Spleen (tissue), 7 donors: ENCODE measurements at regions not wholly inside any gene's neighbourhood (a gene's known extent, or its start where the extent isn't known, plus 50 kb on each side); places are given as distances from the start of the nearest gene placed in this dataset.

Experiments used
- POLR2A ChIP-seq, 3 donors: fragments of 450-650 bp; IDR thresholded peaks; one replicate each; pipeline ENCODE4 v1.5.1; 2017; ENCODE audit warnings: antibody characterized with exemption in 3 of 3, mild to moderate bottlenecking in 1 of 3
- POLR2AphosphoS5 ChIP-seq, 3 donors: sonication (generic); formaldehyde crosslinking; IDR thresholded peaks; one replicate each; pipeline ENCODE4 v1.5.1; 2017; ENCODE audit warnings: antibody characterized with exemption in 3 of 3
- TF ChIP-seq, protein P1 (sequence below), 11 experiments: fragments of 200-600 bp in 7 of 11; fragments of 450-650 bp in 4 of 11; sonication (generic) in 4 of 11; IDR thresholded peaks in 8 of 11; conservative IDR thresholded peaks in 3 of 11; 1 replicate in 7 of 11; 2 replicates in 4 of 11; pipeline versions ENCODE4 v1.4.0 to v1.8.0; 2016 to 2021; ENCODE audit warnings: antibody characterized with exemption in 11 of 11, inconsistent platforms in 4 of 11, mild to moderate bottlenecking in 1 of 11
- donor health status: DM: no; HTN: no; CAD: no; lungs with moderate emphysema.
- donor health status: DM: no; HTN: no; CAD: no.
- donor health status: DM: no; HTN: no; CAD: no.

DNA sequence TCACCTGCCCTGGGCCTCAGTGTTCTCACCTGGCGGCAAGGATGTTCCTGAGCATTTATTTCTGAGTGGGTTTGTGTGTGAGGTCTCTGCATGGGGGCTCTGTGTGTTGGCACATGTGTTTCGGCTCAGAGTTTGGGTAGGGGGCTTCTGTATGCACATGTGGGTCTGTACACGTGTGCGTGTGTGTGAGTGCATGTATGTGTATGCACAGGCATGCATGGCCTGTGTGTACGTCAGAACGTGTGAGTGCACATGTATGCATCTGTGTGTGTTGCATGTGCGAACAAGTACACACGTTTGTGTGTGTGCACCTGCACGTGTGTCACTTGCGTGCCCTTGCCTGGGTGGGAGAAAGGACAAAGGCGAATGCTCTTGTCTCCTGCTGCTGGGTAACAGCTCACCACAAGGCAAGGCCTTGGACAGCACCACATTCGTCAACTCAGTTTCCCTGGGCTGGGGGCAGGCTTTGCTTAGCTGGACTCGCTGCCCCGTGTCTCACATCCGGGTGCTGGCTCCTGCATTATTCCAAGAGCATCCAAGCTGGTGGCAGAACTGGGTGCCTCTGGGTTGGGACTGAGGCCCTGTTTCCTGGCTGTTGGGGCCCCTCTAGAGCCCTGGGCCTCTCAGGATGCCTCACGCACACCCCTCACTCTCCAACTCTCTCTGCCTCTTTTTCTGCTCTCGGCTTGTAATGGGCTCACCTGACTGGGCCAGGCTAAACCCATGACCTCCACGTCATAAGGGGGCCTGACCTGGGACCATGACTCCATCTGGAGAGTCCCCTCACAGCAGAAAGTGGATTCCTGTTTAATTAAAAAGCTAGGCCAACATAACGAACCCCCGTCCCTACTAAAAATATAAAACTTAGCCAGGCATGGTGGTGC is 153.6 kb upstream of the C14orf180 start:
- TF ChIP-seq, protein P1, sequence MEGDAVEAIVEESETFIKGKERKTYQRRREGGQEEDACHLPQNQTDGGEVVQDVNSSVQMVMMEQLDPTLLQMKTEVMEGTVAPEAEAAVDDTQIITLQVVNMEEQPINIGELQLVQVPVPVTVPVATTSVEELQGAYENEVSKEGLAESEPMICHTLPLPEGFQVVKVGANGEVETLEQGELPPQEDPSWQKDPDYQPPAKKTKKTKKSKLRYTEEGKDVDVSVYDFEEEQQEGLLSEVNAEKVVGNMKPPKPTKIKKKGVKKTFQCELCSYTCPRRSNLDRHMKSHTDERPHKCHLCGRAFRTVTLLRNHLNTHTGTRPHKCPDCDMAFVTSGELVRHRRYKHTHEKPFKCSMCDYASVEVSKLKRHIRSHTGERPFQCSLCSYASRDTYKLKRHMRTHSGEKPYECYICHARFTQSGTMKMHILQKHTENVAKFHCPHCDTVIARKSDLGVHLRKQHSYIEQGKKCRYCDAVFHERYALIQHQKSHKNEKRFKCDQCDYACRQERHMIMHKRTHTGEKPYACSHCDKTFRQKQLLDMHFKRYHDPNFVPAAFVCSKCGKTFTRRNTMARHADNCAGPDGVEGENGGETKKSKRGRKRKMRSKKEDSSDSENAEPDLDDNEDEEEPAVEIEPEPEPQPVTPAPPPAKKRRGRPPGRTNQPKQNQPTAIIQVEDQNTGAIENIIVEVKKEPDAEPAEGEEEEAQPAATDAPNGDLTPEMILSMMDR (IDR thresholded peaks at IDR 0.05 in 8 of 11, conservative IDR thresholded peaks at IDR 0.05 in 3 of 11), result no peak
- TF ChIP-seq POLR2A (IDR thresholded peaks at IDR 0.05), result no peak
- TF ChIP-seq POLR2AphosphoS5 (IDR thresholded peaks at IDR 0.05), result no peak
